ENCODE measurements at regions not wholly inside any gene's neighbourhood (a gene's known extent, or its start where the extent isn't known, plus 50 kb on each side); places are given as distances from the start of the nearest gene placed in this dataset.

GRCh38 chr15:81740416-81740815 is 305.4 kb downstream of the MEX3B start:
- H3K36me3 ChIP-seq (ENCODE audit: insufficient read depth, low read length) = no peaks in the 10 kb centered on the region
- H3K9me3 ChIP-seq (ENCODE audit: insufficient read depth, low read depth, low read length) = no peaks in the 10 kb centered on the region
- H3K4me3 ChIP-seq (ENCODE audit: low read length, poor library complexity, severe bottlenecking) = no peak overlapping the region
- H3F3A ChIP-seq (ENCODE audit: low read depth) = no peaks in the 10 kb centered on the region
- H3K79me2 ChIP-seq (ENCODE audit: insufficient read depth, low read length) = no peaks in the 10 kb centered on the region
- H4K20me1 ChIP-seq (ENCODE audit: insufficient read depth, low read length, poor library complexity, severe bottlenecking) = no peaks in the 10 kb centered on the region
- no peak overlapping the region for H3K4me2 ChIP-seq (ENCODE audit: low read depth, low read length, poor library complexity, severe bottlenecking)
- TF ChIP-seq EZH2phosphoT487 (IDR thresholded peaks at IDR 0.05; ENCODE audit: borderline replicate concordance) (no peak), CTCF (conservative IDR thresholded peaks at IDR 0.05; ENCODE audit: low read length) (no peak)
- no peak overlapping the region for H3K9ac ChIP-seq (ENCODE audit: low read depth, low read length, poor library complexity, severe bottlenecking)
- no peaks in the 10 kb centered on the region for H3K9me2 ChIP-seq (replicated peaks; ENCODE audit: low read depth, low read length)
- H3K4me1 ChIP-seq (ENCODE audit: insufficient read depth, low read length, poor library complexity, severe bottlenecking) = no peaks in the 10 kb centered on the region
- no peak overlapping the region for H2AFZ ChIP-seq (ENCODE audit: low read length)
- H3K27me3 ChIP-seq (ENCODE audit: insufficient read depth, low read length, poor library complexity, severe bottlenecking) = no peaks in the 10 kb centered on the region

- no peak overlapping the region for H3K4me2 ChIP-seq (ENCODE audit: low read depth, low read length, poor library complexity, severe bottlenecking)
- H3K79me2 ChIP-seq (ENCODE audit: insufficient read depth, low read length) = no peaks in the 10 kb centered on the region
- H2AFZ ChIP-seq (ENCODE audit: low read length) = no peak overlapping the region
- H3K36me3 ChIP-seq (ENCODE audit: insufficient read depth, low read length) = no peaks in the 10 kb centered on the region
- no peak overlapping the region for H3K9ac ChIP-seq (ENCODE audit: low read depth, low read length, poor library complexity, severe bottlenecking)
- no peaks in the 10 kb centered on the region for H3K4me1 ChIP-seq (ENCODE audit: insufficient read depth, low read length, poor library complexity, severe bottlenecking)
- H3K9me3 ChIP-seq (ENCODE audit: insufficient read depth, low read depth, low read length) = no peaks in the 10 kb centered on the region
- H3K27me3 ChIP-seq (ENCODE audit: insufficient read depth, low read length, poor library complexity, severe bottlenecking) = no peaks in the 10 kb centered on the region
- no peaks in the 10 kb centered on the region for H4K20me1 ChIP-seq (ENCODE audit: insufficient read depth, low read length, poor library complexity, severe bottlenecking)
- H3K9me2 ChIP-seq (replicated peaks; ENCODE audit: low read depth, low read length) = no peaks in the 10 kb centered on the region
- TF ChIP-seq EZH2phosphoT487 (IDR thresholded peaks at IDR 0.05; ENCODE audit: borderline replicate concordance) = no peak
- no peaks in the 10 kb centered on the region for H3F3A ChIP-seq (ENCODE audit: low read depth)
- H3K4me3 ChIP-seq (ENCODE audit: low read length, poor library complexity, severe bottlenecking) = no peak overlapping the region
Observed at GRCh38 chr15:81729340-81729739, 316.5 kb downstream of the MEX3B start.

- H3K4me3 ChIP-seq (ENCODE audit: low read length, poor library complexity, severe bottlenecking) = no peak overlapping the region
- no peaks in the 10 kb centered on the region for H3K36me3 ChIP-seq (ENCODE audit: insufficient read depth, low read length)
- no peaks in the 10 kb centered on the region for H3K4me1 ChIP-seq (ENCODE audit: insufficient read depth, low read length, poor library complexity, severe bottlenecking)
- H4K20me1 ChIP-seq (ENCODE audit: insufficient read depth, low read length, poor library complexity, severe bottlenecking) = no peaks in the 10 kb centered on the region
- no peaks in the 10 kb centered on the region for H3K79me2 ChIP-seq (ENCODE audit: insufficient read depth, low read length)
- H3K9me3 ChIP-seq (ENCODE audit: insufficient read depth, low read depth, low read length) = no peaks in the 10 kb centered on the region
- no peak overlapping the region for H3K9ac ChIP-seq (ENCODE audit: low read depth, low read length, poor library complexity, severe bottlenecking)
- no peak overlapping the region for H3K4me2 ChIP-seq (ENCODE audit: low read depth, low read length, poor library complexity, severe bottlenecking)
- no peaks in the 10 kb centered on the region for H3F3A ChIP-seq (ENCODE audit: low read depth)
- H3K27me3 ChIP-seq (ENCODE audit: insufficient read depth, low read length, poor library complexity, severe bottlenecking) = no peaks in the 10 kb centered on the region
- no peak for TF ChIP-seq EZH2phosphoT487 (IDR thresholded peaks at IDR 0.05; ENCODE audit: borderline replicate concordance)
- no peak for TF ChIP-seq CTCF (conservative IDR thresholded peaks at IDR 0.05; ENCODE audit: low read length)
- no peaks in the 10 kb centered on the region for H3K9me2 ChIP-seq (replicated peaks; ENCODE audit: low read depth, low read length)
- no peak overlapping the region for H2AFZ ChIP-seq (ENCODE audit: low read length)
Observed at GRCh38 chr15:81728726-81729125, 317.1 kb downstream of the MEX3B start.

GRCh38 chr15:81725590-81725989 is 320.2 kb downstream of the MEX3B start:
- H3K4me2 ChIP-seq (ENCODE audit: low read depth, low read length, poor library complexity, severe bottlenecking) = no peak overlapping the region
- H3K9me3 ChIP-seq (ENCODE audit: insufficient read depth, low read depth, low read length) = no peaks in the 10 kb centered on the region
- no peaks in the 10 kb centered on the region for H3K36me3 ChIP-seq (ENCODE audit: insufficient read depth, low read length)
- no peaks in the 10 kb centered on the region for H3K4me1 ChIP-seq (ENCODE audit: insufficient read depth, low read length, poor library complexity, severe bottlenecking)
- no peaks in the 10 kb centered on the region for H3K79me2 ChIP-seq (ENCODE audit: insufficient read depth, low read length)
- H3K9ac ChIP-seq (ENCODE audit: low read depth, low read length, poor library complexity, severe bottlenecking) = no peak overlapping the region
- H3K9me2 ChIP-seq (replicated peaks; ENCODE audit: low read depth, low read length) = no peaks in the 10 kb centered on the region
- no peaks in the 10 kb centered on the region for H3F3A ChIP-seq (ENCODE audit: low read depth)
- no peak for TF ChIP-seq CTCF (conservative IDR thresholded peaks at IDR 0.05; ENCODE audit: low read length)
- TF ChIP-seq EZH2phosphoT487 (IDR thresholded peaks at IDR 0.05; ENCODE audit: borderline replicate concordance) = no peak
- no peak overlapping the region for H2AFZ ChIP-seq (ENCODE audit: low read length)
- no peak overlapping the region for H3K4me3 ChIP-seq (ENCODE audit: low read length, poor library complexity, severe bottlenecking)
- H4K20me1 ChIP-seq (ENCODE audit: insufficient read depth, low read length, poor library complexity, severe bottlenecking) = no peaks in the 10 kb centered on the region
- H3K27me3 ChIP-seq (ENCODE audit: insufficient read depth, low read length, poor library complexity, severe bottlenecking) = no peaks in the 10 kb centered on the region

All from Loucy (cell line).